NCI-H2227 treated with DMSO at 0.1 percent for 48 hours (cell line): ENCODE measurements at regions not wholly inside any gene's neighbourhood (a gene's known extent, or its start where the extent isn't known, plus 50 kb on each side); places are given as distances from the start of the nearest gene placed in this dataset.
"Not testable (repeated sequence)": the region's sequence is repeated elsewhere in the genome, so short reads cannot be mapped to it uniquely, and the experiment has no call there.

Source experiments
- DNase-seq: peaks from one replicate; lab custom pipeline; 2025; lab: John Stamatoyannopoulos, UW

- DNase-seq = no peak
Observed at GRCh38 chr10:53166325-53166724, 393.7 kb upstream of the MBL2 start.

DNA sequence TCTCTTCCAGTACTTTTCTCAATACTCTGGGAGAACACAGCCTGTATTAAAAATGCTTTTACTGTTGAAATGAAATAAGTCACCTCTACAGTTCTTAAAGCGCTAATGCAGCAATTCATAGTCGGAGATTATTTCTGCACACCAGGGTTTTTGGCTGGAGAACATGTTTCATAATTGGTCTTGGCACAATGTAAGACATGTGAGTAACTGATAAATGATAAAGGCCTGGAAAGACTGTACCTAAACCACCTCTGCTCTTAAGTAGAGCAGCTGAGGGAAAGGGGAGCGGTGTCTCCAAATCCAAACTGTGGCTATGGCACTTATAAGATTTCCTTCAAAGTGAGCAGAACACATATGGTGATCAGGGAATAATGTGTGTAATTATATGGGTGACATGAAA, 390.3 kb upstream of the MBL2 start:
- DNase-seq = no peak

DNA sequence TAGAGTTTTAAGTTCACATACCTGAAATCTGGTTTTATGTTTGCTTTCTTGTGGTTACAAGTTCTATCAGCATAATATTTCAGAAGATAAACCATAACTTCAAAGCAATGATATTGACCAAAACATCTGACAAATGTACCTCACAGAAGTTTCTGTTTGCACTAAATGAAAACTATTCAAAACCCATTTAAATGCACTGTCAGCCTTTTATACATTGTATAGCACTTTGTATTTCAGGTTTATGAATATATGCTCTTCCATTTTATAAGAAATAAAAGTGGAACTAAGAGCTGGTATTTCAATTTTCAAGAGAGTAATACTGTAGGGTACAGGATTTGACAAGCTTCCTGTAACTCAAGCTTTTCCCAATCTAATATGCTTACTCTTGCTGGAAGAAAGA, 388.6 kb upstream of the MBL2 start:
- DNase-seq = no peak

DNA sequence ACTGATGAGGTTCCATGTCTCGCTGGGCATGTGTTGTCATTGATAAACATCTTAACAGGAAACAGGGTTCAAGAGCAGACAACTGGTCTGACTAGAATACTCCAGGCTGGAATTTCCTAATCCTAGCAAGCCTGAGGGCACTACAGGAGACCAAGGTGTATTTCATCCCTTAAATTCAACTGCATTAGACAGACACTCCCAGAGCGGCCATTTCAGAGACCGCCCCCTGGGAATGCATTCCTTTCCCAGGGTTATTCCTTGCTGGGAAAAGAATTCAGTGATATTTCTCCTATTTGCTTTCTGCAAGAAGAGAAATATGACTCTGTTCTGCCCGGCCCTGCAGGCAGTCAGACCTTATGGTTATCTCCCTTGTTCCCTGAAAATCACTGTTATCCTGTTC, 383.1 kb upstream of the MBL2 start:
- not testable (repeated sequence) for DNase-seq

DNA sequence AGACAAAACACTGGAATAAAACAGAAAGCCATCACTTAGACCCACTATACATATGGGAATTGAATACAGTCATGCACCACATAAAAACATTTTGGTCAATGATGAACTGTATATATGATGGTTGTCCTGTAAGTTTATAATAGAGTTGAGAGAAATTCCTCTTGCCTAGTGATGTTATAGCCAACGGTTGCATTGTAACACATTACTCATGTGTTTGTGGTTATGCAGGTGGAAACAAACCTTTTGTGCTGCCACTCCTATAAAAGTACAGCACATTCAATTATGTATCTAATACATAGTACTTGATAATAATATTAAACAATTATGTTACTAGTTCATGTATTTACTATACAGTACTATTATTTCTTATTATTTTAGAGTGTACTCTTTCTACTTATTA, 381.2 kb upstream of the MBL2 start:
- no peak for DNase-seq

GRCh38 chr10:53140506-53140905, 367.9 kb upstream of the MBL2 start:
- no peak for DNase-seq

- DNase-seq = no peak
Observed at GRCh38 chr10:53135897-53136253, 363.3 kb upstream of the MBL2 start.

DNA sequence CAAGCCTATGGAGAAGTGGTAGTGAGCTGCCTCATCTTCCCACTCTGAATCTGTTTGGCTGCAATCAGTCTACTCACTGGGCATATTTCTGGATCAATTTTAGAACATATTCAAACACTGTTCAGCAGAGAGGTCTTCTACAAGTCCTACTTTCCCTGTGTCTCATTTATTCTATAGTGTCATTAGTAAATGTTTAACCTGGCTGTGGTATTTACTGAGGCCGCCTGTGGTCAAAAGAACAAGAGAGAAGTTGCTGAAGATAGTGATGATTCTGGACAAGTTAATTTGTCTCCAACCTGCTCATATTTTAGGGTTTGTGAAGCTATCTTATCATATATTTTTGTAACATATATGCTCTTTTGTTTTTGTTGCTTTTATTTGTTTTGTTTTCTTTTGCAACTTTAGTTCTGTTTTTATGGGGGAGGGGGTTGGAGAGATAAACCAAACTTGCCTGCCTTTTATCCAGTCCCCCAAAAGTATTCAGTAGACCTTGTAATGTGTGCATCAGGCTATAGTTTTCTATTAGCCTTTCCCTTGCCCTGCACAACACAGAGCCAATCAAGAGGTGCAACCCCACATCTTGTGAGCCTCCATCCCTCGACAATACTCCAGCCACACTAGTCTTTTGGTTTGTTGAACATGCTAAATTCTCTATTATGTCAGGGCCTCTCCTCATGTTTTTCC, 362.8 kb upstream of the MBL2 start:
- no peak for DNase-seq

DNA sequence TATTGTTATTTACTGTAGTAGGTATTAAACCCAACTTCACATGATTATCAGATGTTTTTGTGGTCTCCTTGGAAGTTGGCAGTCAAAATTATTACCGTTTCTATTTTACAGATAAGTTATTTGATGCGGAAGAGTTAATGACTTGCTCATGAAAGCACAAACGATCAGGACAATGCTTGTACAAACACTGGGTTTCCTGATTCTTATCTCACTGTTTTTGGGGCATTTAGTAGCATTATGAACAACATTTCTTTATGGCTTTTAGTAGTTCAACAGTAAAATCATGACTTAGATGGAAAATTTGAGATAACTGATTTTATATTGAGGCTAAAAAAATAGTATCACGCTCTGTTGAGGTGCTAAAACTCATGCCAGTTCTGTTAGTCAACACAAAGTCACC, 361.5 kb upstream of the MBL2 start:
- DNase-seq = no peak

DNA sequence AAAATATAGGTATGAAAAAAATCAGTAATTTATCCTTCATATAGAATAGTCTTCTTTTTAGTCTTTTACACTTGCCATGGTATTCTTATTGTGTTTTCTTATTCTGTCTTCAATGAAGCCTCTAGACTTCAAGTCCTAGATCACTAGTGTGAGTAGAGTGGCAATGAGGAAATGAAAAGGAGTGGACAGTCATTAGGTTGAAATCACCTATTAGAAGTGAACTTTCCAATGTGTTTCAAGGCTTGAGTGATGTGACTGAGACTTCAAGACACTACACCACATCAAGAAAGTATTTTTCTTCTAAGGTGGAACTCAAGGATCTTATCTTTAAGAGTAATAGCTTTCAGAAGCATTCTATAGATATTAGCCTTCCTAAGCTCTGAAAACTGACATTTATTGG, 357.8 kb upstream of the MBL2 start:
- no peak for DNase-seq

- no peak for DNase-seq
Observed at GRCh38 chr10:53127686-53128085, 355.1 kb upstream of the MBL2 start.

DNA sequence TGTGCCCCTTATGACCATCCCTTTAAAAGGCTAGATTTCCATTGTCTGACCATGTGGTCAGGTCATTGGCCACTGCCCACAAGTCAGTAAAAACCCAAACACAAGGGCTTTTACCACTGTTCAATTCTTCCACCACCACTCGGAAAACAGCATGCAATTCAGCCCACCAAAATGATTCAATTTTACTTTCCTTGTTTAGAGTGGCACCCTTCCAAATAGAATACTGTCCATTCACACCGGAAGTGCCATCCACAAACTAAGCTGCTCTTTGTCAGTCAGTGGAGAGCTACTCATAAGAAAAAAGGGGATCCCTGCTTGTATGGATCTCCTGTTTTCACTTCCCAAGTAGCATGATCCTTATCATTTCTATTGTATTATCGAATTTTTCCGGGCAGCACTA, 350.7 kb upstream of the MBL2 start:
- no peak for DNase-seq

GRCh38 chr10:53122281-53122680, 349.7 kb upstream of the MBL2 start:
- DNase-seq = no peak

GRCh38 chr10:53115660-53116059, 343.1 kb upstream of the MBL2 start:
- no peak for DNase-seq

DNA sequence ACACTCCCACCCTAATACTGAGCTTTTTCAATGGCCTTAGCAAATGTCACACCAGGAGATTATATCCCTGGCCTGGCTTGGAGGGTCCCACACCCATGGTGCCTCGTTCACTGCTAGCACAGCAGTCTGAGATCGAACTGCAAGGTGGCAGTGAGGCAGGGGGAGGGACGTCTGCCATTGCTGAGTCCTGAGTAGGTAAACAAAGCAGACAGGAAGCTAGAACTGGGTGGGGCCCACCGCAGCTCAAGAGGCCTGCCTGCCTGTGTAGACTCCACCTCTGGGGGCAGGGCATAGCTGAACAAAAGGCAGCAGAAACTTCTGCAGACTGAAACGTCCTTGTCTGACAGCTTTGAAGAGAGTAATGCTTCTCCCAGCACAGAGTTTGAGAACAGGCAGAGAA, 338.9 kb upstream of the MBL2 start:
- DNase-seq = no peak

DNA sequence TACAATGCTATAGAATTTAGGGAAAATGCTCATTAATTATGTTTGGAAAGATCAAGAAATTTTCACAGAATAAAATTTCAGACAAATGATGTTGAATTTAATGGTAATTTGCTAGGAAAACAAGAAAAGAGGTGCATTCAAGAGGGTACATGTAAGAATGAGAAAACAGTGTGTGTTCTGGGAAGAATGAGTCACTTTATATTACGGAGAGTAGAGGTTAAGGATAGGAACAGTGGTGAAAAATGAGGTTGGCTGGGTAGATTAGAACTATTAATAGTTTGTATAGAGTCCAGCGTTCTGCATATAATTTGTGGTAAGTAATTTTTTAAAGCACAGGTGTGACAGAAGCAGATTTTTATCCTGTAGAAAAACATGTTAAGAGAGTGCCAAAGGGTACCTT, 336.7 kb upstream of the MBL2 start:
- DNase-seq = no peak

GRCh38 chr10:53108317-53108934, 335.8 kb upstream of the MBL2 start:
- no peak for DNase-seq

- no peak for DNase-seq
Observed at GRCh38 chr10:53107711-53108110, 335.1 kb upstream of the MBL2 start.

DNA sequence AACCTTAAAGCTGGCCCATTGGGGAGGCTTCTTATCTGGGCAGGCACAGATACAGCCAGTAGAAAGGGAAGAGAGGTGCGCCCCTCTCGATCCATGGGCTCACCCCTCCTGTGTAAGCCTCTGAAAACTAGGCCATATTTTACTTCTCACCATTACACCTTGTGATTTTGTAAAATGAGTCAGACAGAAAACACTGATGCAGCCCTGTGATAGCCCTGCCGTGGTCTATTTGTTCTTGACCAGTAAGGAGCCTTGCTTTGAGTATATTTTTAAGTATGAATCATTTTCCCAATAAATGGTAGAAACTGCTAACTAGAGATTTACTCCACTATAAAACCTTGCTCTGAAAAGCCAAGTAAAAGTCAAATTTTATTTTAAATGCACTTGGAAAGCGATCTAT, 329.8 kb upstream of the MBL2 start:
- DNase-seq = no peak

GRCh38 chr10:53093878-53094277, 321.3 kb upstream of the MBL2 start:
- DNase-seq = no peak

GRCh38 chr10:53091574-53091973, 319.0 kb upstream of the MBL2 start:
- DNase-seq = no peak

GRCh38 chr10:53088961-53089360, 316.4 kb upstream of the MBL2 start:
- no peak for DNase-seq

- no peak for DNase-seq
Observed at GRCh38 chr10:53079283-53079682, 306.7 kb upstream of the MBL2 start.

- no peak for DNase-seq
Observed at GRCh38 chr10:53076948-53077347, 304.4 kb upstream of the MBL2 start.
